GM11168 (cell line): ENCODE measurements at regions not wholly inside any gene's neighbourhood (a gene's known extent, or its start where the extent isn't known, plus 50 kb on each side); places are given as distances from the start of the nearest gene placed in this dataset.

ENCODE experiments used
- in situ Hi-C: fragments of 300-500 bp; cut with MboI; formaldehyde crosslinking; loops from one replicate; pipeline ENCODE4 v1.12.0; 2022; ENCODE audit warnings: low sequenced_read_pairs; ENCODE audit not compliant: unreplicated experiment

GRCh38 chr7:67724955-67725354 is 728.3 kb downstream of the TYW1 start:
- in situ Hi-C loops = no loop called here

GRCh38 chr7:67725423-67725822 is 728.8 kb downstream of the TYW1 start:
- in situ Hi-C loops = no loop called here

- in situ Hi-C loops = no loop called here
Observed at GRCh38 chr7:67729771-67730170, 733.1 kb downstream of the TYW1 start.

- in situ Hi-C loops = no loop called here
Observed at GRCh38 chr7:67731704-67732103, 735.1 kb downstream of the TYW1 start.

DNA sequence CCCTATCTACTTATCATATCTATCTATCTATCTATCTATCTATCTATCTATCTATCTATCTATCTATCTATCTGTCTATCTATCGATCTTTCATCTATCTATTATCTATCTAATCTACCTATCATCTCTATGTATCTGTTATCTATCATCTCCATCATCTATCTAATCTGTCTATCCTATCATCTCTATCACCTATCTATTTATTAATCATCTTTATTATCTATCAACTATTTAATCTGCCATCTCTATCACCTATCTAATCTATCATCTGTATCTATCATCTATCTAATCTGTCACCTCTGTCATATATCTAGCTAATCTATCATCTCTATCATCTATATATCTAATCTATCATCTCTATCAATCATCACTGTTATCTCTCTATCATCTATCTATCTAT is 736.3 kb downstream of the TYW1 start:
- in situ Hi-C loops = no loop called here

GRCh38 chr7:67738145-67738544 is 741.5 kb downstream of the TYW1 start:
- in situ Hi-C loops = no loop called here

DNA sequence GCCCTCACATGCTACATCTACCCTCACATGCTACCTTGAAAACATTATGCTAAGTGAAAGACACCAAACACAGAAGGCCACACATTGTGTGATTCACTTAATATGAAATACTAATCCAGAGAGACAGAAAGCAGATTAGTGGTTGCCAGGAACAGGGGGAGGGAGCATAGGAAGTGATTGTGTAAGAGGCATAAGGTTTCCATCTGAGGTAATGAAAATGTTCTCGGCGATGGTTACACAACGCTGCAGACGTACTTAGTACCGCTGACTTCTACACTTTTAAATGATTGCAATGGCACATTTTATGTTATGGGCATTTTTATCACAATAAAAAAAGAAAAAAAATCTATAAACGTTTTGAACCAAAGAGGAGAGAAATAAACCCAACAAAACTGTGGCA is 742.3 kb downstream of the TYW1 start:
- in situ Hi-C loops = no loop called here

DNA sequence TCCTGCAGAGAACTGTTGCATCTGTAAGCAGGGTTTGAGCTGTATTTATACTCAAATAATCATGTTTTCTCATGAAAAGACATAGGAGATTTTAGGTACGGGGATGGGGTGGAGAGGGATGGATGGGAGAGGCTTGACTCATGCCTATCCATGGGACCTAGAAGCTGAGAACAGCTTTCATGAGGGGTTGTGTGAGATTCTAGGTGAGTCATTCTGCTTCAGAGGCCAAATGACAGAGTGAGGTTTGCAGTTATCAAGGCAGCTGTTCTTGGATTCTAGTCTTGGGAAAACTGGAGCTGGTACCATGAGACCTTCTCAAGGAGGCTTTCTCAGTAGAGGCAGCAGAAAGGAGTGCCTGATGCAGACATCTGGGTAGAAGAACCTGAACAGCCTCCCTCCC is 746.9 kb downstream of the TYW1 start:
- in situ Hi-C loops = no loop called here

GRCh38 chr7:67752227-67752626 is 755.6 kb downstream of the TYW1 start:
- in situ Hi-C loops = no loop called here

DNA sequence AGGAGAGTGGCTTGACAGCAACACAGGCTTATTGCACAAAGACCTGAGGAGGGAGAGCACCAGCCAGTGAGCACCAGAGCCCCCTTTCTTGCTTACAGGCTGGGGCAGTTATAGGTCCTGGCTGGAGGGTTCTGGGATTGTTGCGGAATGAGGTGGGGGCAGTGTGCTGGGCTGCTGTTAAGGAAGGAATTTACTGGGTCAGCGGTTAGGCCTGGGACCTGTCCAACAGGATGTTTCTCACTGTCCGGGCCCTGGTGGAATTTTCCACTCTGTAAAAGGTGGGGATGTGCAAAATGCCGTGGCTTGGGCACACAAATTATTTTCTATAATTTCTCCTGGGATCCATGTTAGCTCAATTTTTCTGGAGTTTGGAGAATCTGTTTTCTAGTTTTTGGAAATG is 757.3 kb downstream of the TYW1 start:
- in situ Hi-C loops = no loop called here

- in situ Hi-C loops = no loop called here
Observed at GRCh38 chr7:67754651-67755050, 758.0 kb downstream of the TYW1 start.

DNA sequence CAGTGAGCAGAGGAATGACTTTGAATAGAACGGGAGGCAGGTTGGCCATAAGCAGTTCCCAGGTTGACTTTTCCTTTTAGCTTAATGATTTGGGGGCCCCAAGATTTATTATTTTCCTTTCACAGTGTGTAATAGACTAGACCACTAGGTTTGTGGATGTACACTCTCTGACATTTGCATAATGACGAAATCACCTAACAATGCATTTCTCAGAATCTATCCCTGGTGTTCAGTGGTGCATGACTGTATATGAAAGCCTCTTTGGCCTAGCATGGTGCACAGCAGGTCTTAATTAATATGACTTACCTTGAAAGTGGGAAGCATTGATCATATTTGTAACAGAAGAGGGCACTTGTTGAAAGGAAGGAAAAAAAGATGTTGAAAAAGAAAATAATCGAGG is 761.9 kb downstream of the TYW1 start:
- in situ Hi-C loops = no loop called here

DNA sequence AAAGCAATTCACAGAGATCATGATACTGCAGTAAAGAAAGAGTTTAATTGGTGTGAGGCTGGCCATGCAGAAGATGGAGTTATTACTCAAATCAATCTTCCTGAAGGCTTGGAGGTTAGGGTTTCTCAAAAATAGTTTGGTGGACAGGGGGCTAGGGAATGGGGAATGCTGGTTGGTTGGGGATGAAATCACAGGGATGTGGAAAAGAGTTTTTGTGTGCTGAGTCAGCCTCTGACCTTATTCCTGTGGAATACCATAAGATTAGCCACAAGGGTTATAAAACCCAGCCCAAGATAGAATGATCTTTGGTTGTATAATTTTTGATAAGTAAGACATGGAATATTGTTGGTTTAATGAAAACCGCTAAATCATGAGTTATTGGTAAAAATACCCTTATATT is 764.3 kb downstream of the TYW1 start:
- in situ Hi-C loops = no loop called here

DNA sequence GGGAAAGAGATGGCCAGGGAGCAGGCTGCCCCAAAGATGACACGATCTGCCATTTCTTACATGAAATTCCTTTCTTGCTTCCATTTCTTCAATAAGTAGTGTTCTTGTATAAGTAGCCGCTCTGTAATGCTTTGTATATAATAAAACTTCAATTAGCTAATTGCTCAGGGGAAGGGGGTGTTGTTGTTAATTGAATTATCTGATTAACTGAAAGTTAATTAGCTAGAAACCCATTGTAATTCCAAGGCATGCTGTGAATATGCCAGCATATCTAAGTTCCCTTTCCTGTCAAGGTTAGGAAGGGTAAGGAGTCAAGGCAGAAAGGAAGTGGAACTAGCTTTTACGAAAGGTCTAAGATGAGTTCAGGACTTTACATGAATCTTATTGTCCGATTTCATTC is 765.9 kb downstream of the TYW1 start:
- in situ Hi-C loops = no loop called here

- in situ Hi-C loops = no loop called here
Observed at GRCh38 chr7:67764289-67764688, 767.7 kb downstream of the TYW1 start.

DNA sequence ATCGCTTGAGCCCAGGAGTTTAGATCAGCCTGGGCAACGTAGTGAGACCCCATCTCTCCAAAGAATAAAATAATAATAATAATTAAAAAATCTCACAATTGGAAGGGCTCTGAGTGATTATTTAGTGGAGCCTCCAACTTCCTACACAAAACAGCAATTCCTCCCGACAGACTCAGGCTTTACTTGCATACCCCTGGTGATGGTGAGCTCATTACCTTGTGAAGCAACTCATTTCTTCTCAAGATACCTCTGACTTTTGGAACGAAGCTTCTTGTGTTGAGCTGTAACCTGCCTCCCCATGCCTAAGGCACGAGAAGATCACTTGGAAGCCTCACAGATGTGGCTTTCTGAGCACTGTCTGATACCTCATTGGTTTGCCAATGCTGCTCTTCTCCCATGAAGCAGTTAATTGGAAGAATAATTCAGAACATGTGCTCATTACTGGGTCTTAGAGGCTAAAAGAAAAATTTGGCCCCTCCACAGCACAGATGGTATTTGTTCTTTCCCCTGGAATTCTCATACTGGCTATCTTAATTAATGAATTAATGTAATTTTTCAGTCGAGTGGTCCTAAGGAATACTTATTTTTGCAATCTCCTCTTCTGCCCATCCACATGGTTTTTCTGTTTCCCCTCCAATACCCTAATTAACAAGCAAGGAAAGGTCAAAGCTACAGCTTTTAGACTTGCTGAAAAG is 769.0 kb downstream of the TYW1 start:
- in situ Hi-C loops = no loop called here

DNA sequence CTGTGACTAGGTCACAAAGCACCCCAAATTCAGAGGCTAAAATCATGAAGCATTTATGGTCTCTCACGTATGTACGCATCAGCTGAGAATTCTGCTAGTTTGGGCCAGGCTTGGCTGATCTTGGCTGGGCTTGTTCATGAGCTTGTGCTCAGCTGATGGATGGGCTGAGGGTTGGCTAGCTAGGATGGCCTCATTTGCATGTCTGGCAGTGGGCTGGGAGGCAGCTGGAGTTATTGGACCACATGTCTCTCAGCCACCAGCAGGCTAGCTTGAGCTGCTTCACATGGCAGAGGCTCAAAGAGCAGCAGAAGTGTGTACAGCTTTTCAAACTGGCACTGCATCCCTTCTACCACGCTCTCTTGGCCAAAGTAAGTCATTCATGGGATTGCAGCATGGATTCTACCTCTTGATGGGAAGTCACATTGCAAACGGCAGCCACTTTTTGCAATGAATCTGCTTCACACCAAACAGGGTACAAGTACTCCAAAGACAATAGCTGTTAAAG is 770.3 kb downstream of the TYW1 start:
- in situ Hi-C loops = no loop called here

DNA sequence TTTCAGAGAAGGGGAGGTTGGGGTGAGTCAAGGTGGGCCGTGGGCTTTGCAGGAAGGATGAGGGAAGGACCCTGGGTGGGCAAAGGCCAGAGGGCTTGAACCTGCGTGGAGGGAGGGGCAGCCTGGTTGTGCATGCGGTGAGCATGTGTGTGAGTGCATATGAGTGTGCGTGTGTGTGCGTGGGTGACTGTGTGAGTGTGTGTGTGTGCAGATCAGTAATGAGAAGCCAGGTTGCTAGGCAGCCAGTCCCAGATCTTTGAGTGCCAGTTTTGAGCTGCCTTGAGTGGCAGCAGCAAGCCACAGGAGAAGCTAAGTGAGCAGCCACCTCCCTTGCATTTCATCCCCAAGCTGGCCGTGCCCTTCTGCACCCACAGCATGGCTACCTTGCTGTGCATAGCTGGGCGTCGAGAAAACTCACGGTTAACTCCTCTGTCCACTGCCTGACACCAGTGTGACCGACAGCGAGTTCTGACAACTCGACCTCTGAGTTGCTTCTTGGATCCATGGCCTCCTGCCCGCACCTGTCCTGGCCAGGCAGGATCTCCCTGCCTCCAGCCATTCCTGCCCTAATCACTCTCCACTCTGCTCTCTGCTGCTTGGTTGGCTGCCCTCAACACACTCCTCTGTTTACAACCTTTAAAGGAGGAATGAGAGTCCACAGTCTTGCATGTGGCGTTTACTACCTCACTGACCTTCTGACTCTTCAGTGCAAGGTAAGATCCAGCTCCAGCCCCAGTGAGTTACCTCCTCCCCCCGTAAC is 775.4 kb downstream of the TYW1 start:
- in situ Hi-C loops = no loop called here

- in situ Hi-C loops = no loop called here
Observed at GRCh38 chr7:67773081-67773480, 776.4 kb downstream of the TYW1 start.

GRCh38 chr7:67777119-67777518 is 780.5 kb downstream of the TYW1 start:
- in situ Hi-C loops = no loop called here

GRCh38 chr7:67781841-67782240 is 785.2 kb downstream of the TYW1 start:
- in situ Hi-C loops = no loop called here

DNA sequence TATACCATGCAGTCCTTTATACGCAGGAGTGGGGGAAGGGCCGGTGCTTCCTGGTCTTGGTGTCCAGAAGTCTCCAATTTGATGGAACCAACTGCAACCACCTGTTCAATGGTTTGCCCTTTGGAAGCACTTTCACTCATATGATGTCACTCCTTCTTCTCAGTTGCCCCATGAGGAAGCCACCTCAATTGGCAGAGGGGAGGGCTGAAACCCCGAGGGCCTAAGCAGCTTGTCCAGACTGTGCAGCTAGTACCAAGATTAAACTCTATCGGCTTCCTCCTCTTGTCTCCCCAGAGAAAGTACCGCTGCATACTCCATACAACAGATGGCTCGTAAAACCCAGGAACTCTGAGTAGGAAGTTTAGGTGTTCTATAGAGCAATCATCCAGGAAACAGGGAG is 789.4 kb downstream of the TYW1 start:
- in situ Hi-C loops = no loop called here
